ENCODE measurements at regions not wholly inside any gene's neighbourhood (a gene's known extent, or its start where the extent isn't known, plus 50 kb on each side); places are given as distances from the start of the nearest gene placed in this dataset.
A peak's percentile ranks its signal among the peaks of the same experiment; 100 is the strongest.

GRCh38 chr3:45330510-45331295, 57.7 kb upstream of the LARS2 start:
- Histone ChIP-seq H3K4me1 (ENCODE audit: insufficient read depth, low read length) (no peaks in the 10 kb centered on the region), H3K36me3 (ENCODE audit: insufficient read depth, low read length) (no peaks in the 10 kb centered on the region), H3K4me3 (ENCODE audit: low read length) (no peak overlapping the region), H3K9ac (ENCODE audit: low read depth, low read length) (no peak overlapping the region), H3K9me3 (ENCODE audit: insufficient read depth, low read depth, low read length) (no peaks in the 10 kb centered on the region), H3K27me3 (ENCODE audit: insufficient read depth, low read length) (no peaks in the 10 kb centered on the region), H3K27ac (ENCODE audit: low read depth, low read length) (no peak overlapping the region)
- 86% methylated on average over 5 of the region's 5 CpGs for WGBS

GRCh38 chr3:45332493-45332892, 55.9 kb upstream of the LARS2 start:
- Histone ChIP-seq H3K36me3 (ENCODE audit: insufficient read depth, low read length) (no peaks in the 10 kb centered on the region), H3K27me3 (ENCODE audit: insufficient read depth, low read length) (no peaks in the 10 kb centered on the region), H3K27ac (ENCODE audit: low read depth, low read length) (no peak overlapping the region), H3K4me1 (ENCODE audit: insufficient read depth, low read length) (peaks cover 4% of the 10 kb centered on the region), H3K9me3 (ENCODE audit: insufficient read depth, low read depth, low read length) (no peaks in the 10 kb centered on the region), H3K4me3 (ENCODE audit: low read length) (no peak overlapping the region), H3K9ac (ENCODE audit: low read depth, low read length) (no peak overlapping the region)
- 86% methylated on average over 6 of the region's 6 CpGs for WGBS

GRCh38 chr3:45332901-45333407, 55.4 kb upstream of the LARS2 start:
- H3K27ac ChIP-seq (ENCODE audit: low read depth, low read length): no peak overlapping the region
- peaks cover 9% of the 10 kb centered on the region for H3K4me1 ChIP-seq (ENCODE audit: insufficient read depth, low read length)
- no peaks in the 10 kb centered on the region for H3K36me3 ChIP-seq (ENCODE audit: insufficient read depth, low read length)
- 61% methylated on average over 4 of the region's 4 CpGs for WGBS
- no peaks in the 10 kb centered on the region for H3K27me3 ChIP-seq (ENCODE audit: insufficient read depth, low read length)
- H3K4me3 ChIP-seq (ENCODE audit: low read length): no peak overlapping the region
- H3K9me3 ChIP-seq (ENCODE audit: insufficient read depth, low read depth, low read length): no peaks in the 10 kb centered on the region
- H3K9ac ChIP-seq (ENCODE audit: low read depth, low read length): no peak overlapping the region

- Histone ChIP-seq H3K36me3 (ENCODE audit: insufficient read depth, low read length) (no peaks in the 10 kb centered on the region), H3K4me1 (ENCODE audit: insufficient read depth, low read length) (peaks cover 15% of the 10 kb centered on the region), H3K27ac (ENCODE audit: low read depth, low read length) (no peak overlapping the region), H3K4me3 (ENCODE audit: low read length) (no peak overlapping the region), H3K9me3 (ENCODE audit: insufficient read depth, low read depth, low read length) (no peaks in the 10 kb centered on the region), H3K9ac (ENCODE audit: low read depth, low read length) (no peak overlapping the region), H3K27me3 (ENCODE audit: insufficient read depth, low read length) (no peaks in the 10 kb centered on the region)
- WGBS: 81% methylated on average over 2 of the region's 2 CpGs
These were observed 54.8 kb upstream of the LARS2 start for GRCh38 chr3:45333549-45333948.

GRCh38 chr3:45337839-45338470, 50.4 kb upstream of the LARS2 start:
- H3K4me1 ChIP-seq (ENCODE audit: insufficient read depth, low read length): peaks cover 15% of the 10 kb centered on the region
- no peak overlapping the region for H3K9ac ChIP-seq (ENCODE audit: low read depth, low read length)
- H3K27me3 ChIP-seq (ENCODE audit: insufficient read depth, low read length): no peaks in the 10 kb centered on the region
- H3K4me3 ChIP-seq (ENCODE audit: low read length): no peak overlapping the region
- H3K27ac ChIP-seq (ENCODE audit: low read depth, low read length): peak overlapping the region; percentile 50; the same call in 1 of the 2 replicates
- peaks cover under 1% of the 10 kb centered on the region; the same call in 1 of the 2 replicates for H3K9me3 ChIP-seq (ENCODE audit: insufficient read depth, low read depth, low read length)
- no peaks in the 10 kb centered on the region for H3K36me3 ChIP-seq (ENCODE audit: insufficient read depth, low read length)
- 40% methylated on average over 12 of the region's 12 CpGs for WGBS
